Smooth muscle cell (in vitro differentiated cells): ENCODE measurements at regions not wholly inside any gene's neighbourhood (a gene's known extent, or its start where the extent isn't known, plus 50 kb on each side); places are given as distances from the start of the nearest gene placed in this dataset.

Experiments
- DNase-seq: peaks from one replicate; lab custom pipeline; 2025; ENCODE audit not compliant: unreplicated experiment; lab: John Stamatoyannopoulos, UW
- H2AFZ ChIP-seq: fragments of 200-600 bp; sonication (generic); 2 replicates; pipeline ENCODE4 v1.6.0; 2016; ENCODE audit warnings: antibody characterized with exemption, low read depth, mild to moderate bottlenecking
- H3F3A ChIP-seq: fragments of 200-600 bp; sonication (generic); 2 replicates; pipeline ENCODE4 v1.6.0; 2017; ENCODE audit warnings: antibody characterized with exemption, low read depth
- H3K27ac ChIP-seq: fragments of 200-600 bp; sonication (generic); 2 replicates; pipeline ENCODE4 v1.5.1; 2016; ENCODE audit warnings: low read depth, mild to moderate bottlenecking
- H3K27me3 ChIP-seq: fragments of 200-600 bp; sonication (generic); 2 replicates; pipeline ENCODE4 v1.6.1; 2016; ENCODE audit warnings: low read depth, mild to moderate bottlenecking
- H3K36me3 ChIP-seq: fragments of 200-600 bp; sonication (generic); 2 replicates; pipeline ENCODE4 v1.5.1; 2016; ENCODE audit warnings: low read depth
- H3K4me1 ChIP-seq: fragments of 200-600 bp; sonication (generic); 2 replicates; pipeline ENCODE4 v1.5.1; 2016; ENCODE audit warnings: low read depth
- H3K4me2 ChIP-seq: fragments of 200-600 bp; sonication (generic); 2 replicates; pipeline ENCODE4 v1.6.0; 2016; ENCODE audit warnings: mild to moderate bottlenecking
- H3K4me3 ChIP-seq: fragments of 200-600 bp; sonication (generic); 2 replicates; pipeline ENCODE4 v1.5.1; 2016; ENCODE audit warnings: mild to moderate bottlenecking
- H3K79me2 ChIP-seq: fragments of 200-600 bp; sonication (generic); 2 replicates; pipeline ENCODE4 v1.6.0; 2016; ENCODE audit warnings: low read depth, mild to moderate bottlenecking
- H3K9ac ChIP-seq: fragments of 200-600 bp; sonication (generic); 2 replicates; pipeline ENCODE4 v1.6.0; 2016; ENCODE audit warnings: low read depth
- H3K9me3 ChIP-seq: fragments of 200-600 bp; sonication (generic); replicated peaks from 2 replicates; pipeline ENCODE4 v1.5.1; 2016; ENCODE audit warnings: low read depth
- H4K20me1 ChIP-seq: fragments of 200-600 bp; sonication (generic); 2 replicates; pipeline ENCODE4 v1.6.0; 2016; ENCODE audit warnings: low read depth
- CTCF ChIP-seq: fragments of 200-600 bp; sonication (generic); IDR thresholded peaks from 2 replicates; pipeline ENCODE4 v1.5.1; 2017; ENCODE audit warnings: borderline replicate concordance, mild to moderate bottlenecking, antibody characterized with exemption; ENCODE audit not compliant: insufficient read depth, poor library complexity, severe bottlenecking
- WGBS: methylation state at CpG from one replicate; pipeline ENCODE4 v1.1.7; 2016; ENCODE audit warnings: low lambda C conversion rate; 5-methylcytosine and 5-hydroxymethylcytosine counted together

GRCh38 chr1:14451217-14451616 lies 147.3 kb upstream of the KAZN start:
- H3K4me1 ChIP-seq, result no peaks in the 10 kb centered on the region
- H3F3A ChIP-seq, result no peaks in the 10 kb centered on the region
- no peak overlapping the region for H2AFZ ChIP-seq
- no peak overlapping the region for H3K9ac ChIP-seq
- H3K36me3 ChIP-seq, result no peaks in the 10 kb centered on the region
- no peak overlapping the region for H3K4me3 ChIP-seq
- H3K4me2 ChIP-seq, result no peak overlapping the region
- H3K27me3 ChIP-seq, result peaks cover 10% of the 10 kb centered on the region
- no peak for TF ChIP-seq CTCF
- no peaks in the 10 kb centered on the region for H3K79me2 ChIP-seq
- no peaks in the 10 kb centered on the region for H4K20me1 ChIP-seq
- no peaks in the 10 kb centered on the region for H3K9me3 ChIP-seq
- no peak for DNase-seq
- no peak overlapping the region for H3K27ac ChIP-seq
- WGBS, result 63% methylated on average over 2 of the region's 2 CpGs

- 90% methylated on average over 4 of the region's 4 CpGs for WGBS
- H3K36me3 ChIP-seq, result no peaks in the 10 kb centered on the region
- H3F3A ChIP-seq, result no peaks in the 10 kb centered on the region
- no peaks in the 10 kb centered on the region for H3K9me3 ChIP-seq
- no peak for TF ChIP-seq CTCF
- peaks cover 10% of the 10 kb centered on the region for H3K27me3 ChIP-seq
- H3K4me2 ChIP-seq, result no peak overlapping the region
- H3K4me3 ChIP-seq, result no peak overlapping the region
- H3K27ac ChIP-seq, result no peak overlapping the region
- no peaks in the 10 kb centered on the region for H3K79me2 ChIP-seq
- no peak for DNase-seq
- no peaks in the 10 kb centered on the region for H4K20me1 ChIP-seq
- no peaks in the 10 kb centered on the region for H3K4me1 ChIP-seq
- no peak overlapping the region for H2AFZ ChIP-seq
- no peak overlapping the region for H3K9ac ChIP-seq
Observed at GRCh38 chr1:14452551-14452950, 145.9 kb upstream of the KAZN start.

DNA sequence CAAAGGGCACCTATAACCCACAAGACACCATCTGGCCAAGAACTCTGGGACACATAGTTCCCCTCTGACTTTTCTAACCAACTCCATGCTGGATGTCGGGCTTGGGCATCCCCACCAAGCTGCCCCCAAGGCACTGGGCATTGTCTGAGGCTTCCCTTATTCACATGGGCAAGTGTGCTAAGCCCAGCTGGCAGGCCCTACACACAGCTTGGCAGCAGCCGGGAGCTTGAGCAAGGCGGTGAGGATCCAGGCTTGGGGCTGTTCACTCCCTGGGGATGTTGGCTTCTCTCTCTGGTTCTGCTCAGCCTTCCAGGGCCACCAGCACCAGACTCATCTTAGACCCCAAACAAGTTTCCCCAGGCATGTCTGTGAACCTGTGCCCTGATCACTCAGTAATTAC lies 138.3 kb upstream of the KAZN start:
- H3F3A ChIP-seq, result no peaks in the 10 kb centered on the region
- H3K27me3 ChIP-seq, result peaks cover 4% of the 10 kb centered on the region
- H2AFZ ChIP-seq, result no peak overlapping the region
- H3K9me3 ChIP-seq, result no peaks in the 10 kb centered on the region
- DNase-seq, result no peak
- H3K4me2 ChIP-seq, result no peak overlapping the region
- no peaks in the 10 kb centered on the region for H4K20me1 ChIP-seq
- no peak overlapping the region for H3K4me3 ChIP-seq
- no peaks in the 10 kb centered on the region for H3K79me2 ChIP-seq
- WGBS, result 96% methylated on average over 3 of the region's 3 CpGs
- no peak overlapping the region for H3K27ac ChIP-seq
- no peaks in the 10 kb centered on the region for H3K4me1 ChIP-seq
- no peak overlapping the region for H3K9ac ChIP-seq
- no peak for TF ChIP-seq CTCF
- no peaks in the 10 kb centered on the region for H3K36me3 ChIP-seq

GRCh38 chr1:14462851-14463250 lies 135.6 kb upstream of the KAZN start:
- Histone ChIP-seq H3K9me3 (no peaks in the 10 kb centered on the region), H3K9ac (no peak overlapping the region), H3K4me1 (no peaks in the 10 kb centered on the region), H3F3A (no peaks in the 10 kb centered on the region), H3K27ac (no peak overlapping the region), H3K27me3 (peaks cover 9% of the 10 kb centered on the region), H2AFZ (no peak overlapping the region), H3K4me2 (no peak overlapping the region), H3K79me2 (no peaks in the 10 kb centered on the region), H3K4me3 (no peak overlapping the region), H3K36me3 (no peaks in the 10 kb centered on the region), H4K20me1 (no peaks in the 10 kb centered on the region)
- DNase-seq, result no peak
- WGBS, result 92% methylated on average over 4 of the region's 4 CpGs
- TF ChIP-seq CTCF, result no peak
